ENCODE measurements at regions not wholly inside any gene's neighbourhood (a gene's known extent, or its start where the extent isn't known, plus 50 kb on each side); places are given as distances from the start of the nearest gene placed in this dataset.

GRCh38 chr21:26227130-26227529 is 56.6 kb upstream of the APP start:
- no peaks in the 10 kb centered on the region for H3K4me1 ChIP-seq (ENCODE audit: control insufficient read depth, insufficient read depth, low read length)
- DNase-seq (ENCODE audit: low read depth, low spot score) = no peak
- intact Hi-C loops (cut with micrococcal nuclease; ENCODE audit: unreplicated experiment) = no loop called here
- in situ Hi-C loops (cut with HindIII; ENCODE audit: low pct_unique_long_range_greater_than_20kb, low sequenced_read_pairs) = no loop called here
- H3K9me3 ChIP-seq (ENCODE audit: control insufficient read depth, insufficient read depth, low read depth, low read length) = no peaks in the 10 kb centered on the region
- no peak overlapping the region for H3K4me3 ChIP-seq (ENCODE audit: low read depth in 2 of 2, low read length in 2 of 2)
- TF ChIP-seq REST (IDR thresholded peaks at IDR 0.05; ENCODE audit: insufficient read depth in 1 of 2, low read depth in 2 of 2, low read length in 1 of 2) = no peak
- no peak for TF ChIP-seq POLR2AphosphoS5 (IDR thresholded peaks at IDR 0.05; ENCODE audit: low read depth, low read length)
- CTCF ChIA-PET = no interaction called here
- H3K27ac ChIP-seq (ENCODE audit: low read length) = no peak overlapping the region
- no TSS peak for BruUV-seq (replicated peaks)
- POLR2A ChIA-PET = no interaction called here
- ATAC-seq = no peak
- H3K27me3 ChIP-seq (ENCODE audit: control insufficient read depth, insufficient read depth, low read length) = no peaks in the 10 kb centered on the region
- no peaks in the 10 kb centered on the region for H3K36me3 ChIP-seq (ENCODE audit: control insufficient read depth, insufficient read depth, low read length)

GRCh38 chr21:26226724-26227123 is 56.2 kb upstream of the APP start:
- Histone ChIP-seq H3K9me3 (ENCODE audit: control insufficient read depth, insufficient read depth, low read depth, low read length) (no peaks in the 10 kb centered on the region), H3K4me1 (ENCODE audit: control insufficient read depth, insufficient read depth, low read length) (no peaks in the 10 kb centered on the region), H3K4me3 (ENCODE audit: low read depth in 2 of 2, low read length in 2 of 2) (no peak overlapping the region), H3K27me3 (ENCODE audit: control insufficient read depth, insufficient read depth, low read length) (no peaks in the 10 kb centered on the region), H3K36me3 (ENCODE audit: control insufficient read depth, insufficient read depth, low read length) (no peaks in the 10 kb centered on the region), H3K27ac (ENCODE audit: low read length) (no peak overlapping the region)
- ChIA-PET POLR2A (no interaction called here), CTCF (no interaction called here)
- intact Hi-C loops (cut with micrococcal nuclease; ENCODE audit: unreplicated experiment) (no loop called here), in situ Hi-C loops (cut with HindIII; ENCODE audit: low pct_unique_long_range_greater_than_20kb, low sequenced_read_pairs) (no loop called here)
- no peak for TF ChIP-seq POLR2AphosphoS5 (IDR thresholded peaks at IDR 0.05; ENCODE audit: low read depth, low read length)
- no peak for TF ChIP-seq SIN3A (IDR thresholded peaks at IDR 0.05; ENCODE audit: borderline replicate concordance, insufficient read depth, low read depth, low read length)
- TF ChIP-seq CTCF (IDR thresholded peaks at IDR 0.05) = no peak
- no peak for TF ChIP-seq REST (IDR thresholded peaks at IDR 0.05; ENCODE audit: insufficient read depth in 1 of 2, low read depth in 2 of 2, low read length in 1 of 2)
- no peak for TF ChIP-seq TCF7L2 (IDR thresholded peaks at IDR 0.05; ENCODE audit: low read depth, low read length)
- no peak for DNase-seq (ENCODE audit: low read depth, low spot score)
- no TSS peak for BruUV-seq (replicated peaks)
- ATAC-seq = no peak

All from Panc1 (cell line).